KBM-7 (cell line): ENCODE measurements at regions not wholly inside any gene's neighbourhood (a gene's known extent, or its start where the extent isn't known, plus 50 kb on each side); places are given as distances from the start of the nearest gene placed in this dataset.
"Not testable (repeated sequence)": the region's sequence is repeated elsewhere in the genome, so short reads cannot be mapped to it uniquely, and the experiment has no call there.

Experiments used
- DNase-seq: peaks from one replicate; pipeline ENCODE4 v3.0.0-alpha.2; 2015
- in situ Hi-C: fragments of 300-500 bp; cut with MboI; formaldehyde crosslinking; loops from 2 replicates; pipeline ENCODE4 v1.14.3; 2020; ENCODE audit warnings: low sequenced_read_pairs, low pct_unique_long_range_greater_than_20kb, mixed read lengths

DNA sequence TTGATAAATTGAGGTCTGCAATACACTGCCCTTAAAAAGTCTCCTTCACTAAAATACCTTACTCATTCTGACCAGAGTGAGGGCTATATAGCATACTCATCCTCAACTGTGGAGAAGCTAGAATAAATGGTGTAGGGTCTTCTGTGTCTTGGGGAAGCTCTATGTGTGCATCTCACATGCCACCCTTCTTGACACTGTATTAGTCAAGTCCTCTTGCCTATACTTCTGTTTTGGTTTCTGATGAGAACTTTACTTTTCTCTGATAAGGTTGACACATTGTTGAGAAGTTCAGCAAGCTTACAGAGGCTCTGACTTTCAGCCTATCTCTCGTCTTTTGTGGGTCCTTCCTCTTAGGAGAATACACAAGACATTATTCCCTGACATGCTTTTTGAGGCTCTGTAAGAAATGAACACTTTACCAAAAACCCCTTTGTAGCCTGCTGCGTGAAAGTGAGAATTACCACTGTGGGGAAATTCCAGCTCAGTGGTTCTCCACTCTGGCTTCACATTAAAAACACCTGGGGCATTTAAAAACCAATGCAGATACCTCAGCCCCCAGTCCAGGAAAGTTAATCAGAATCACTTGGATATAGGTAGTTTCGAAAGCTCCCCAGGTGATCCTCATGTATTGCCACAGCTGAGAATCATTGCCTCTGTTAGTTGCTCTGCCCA is 372.1 kb upstream of the HS3ST5 start:
- DNase-seq: no peak
- in situ Hi-C loops: no loop called here

DNA sequence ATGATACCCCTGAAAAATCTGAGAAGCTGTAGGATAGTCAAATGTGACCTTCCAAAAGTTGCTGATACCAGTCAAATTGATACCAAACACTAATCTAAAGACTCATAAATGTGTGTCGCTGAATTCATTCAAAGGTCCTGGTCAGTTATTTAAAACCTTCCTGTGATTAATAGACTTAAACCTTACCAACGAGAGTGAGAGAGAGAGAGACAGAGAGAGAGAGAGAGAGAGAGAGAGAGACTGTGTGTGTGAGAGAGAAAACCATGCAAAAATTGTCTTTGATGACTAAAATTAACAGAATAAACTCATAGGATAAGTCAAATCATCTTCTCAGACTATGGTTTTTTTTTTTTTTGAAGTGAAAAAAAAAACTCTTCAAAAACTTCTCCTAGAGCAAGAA is 370.9 kb upstream of the HS3ST5 start:
- in situ Hi-C loops: no loop called here
- no peak for DNase-seq

DNA sequence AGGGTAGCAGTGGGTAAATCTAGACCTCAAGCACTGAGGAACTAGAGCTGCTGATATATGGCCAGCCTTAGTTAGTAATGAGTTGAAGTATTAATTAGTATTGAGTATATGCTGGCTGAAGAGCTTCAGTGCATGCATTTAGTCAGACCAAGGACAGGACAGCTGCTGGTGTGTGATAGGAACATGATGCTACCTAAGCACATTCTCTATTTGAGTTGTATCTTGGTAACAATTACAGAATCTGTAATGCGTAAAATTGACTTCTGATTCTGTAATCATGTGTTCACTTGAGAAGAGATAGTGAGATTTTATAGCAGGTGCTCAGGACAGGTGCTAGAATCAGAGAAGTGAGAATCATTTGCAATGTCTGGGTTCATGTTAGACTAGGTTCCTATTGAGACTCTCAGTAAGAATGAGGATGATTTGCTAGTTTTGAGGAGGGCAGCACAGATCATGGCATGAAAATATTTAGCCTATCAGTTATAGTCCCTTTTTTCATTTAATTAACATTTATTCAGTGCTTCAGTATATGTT is 369.4 kb upstream of the HS3ST5 start:
- DNase-seq: no peak
- in situ Hi-C loops: no loop called here

DNA sequence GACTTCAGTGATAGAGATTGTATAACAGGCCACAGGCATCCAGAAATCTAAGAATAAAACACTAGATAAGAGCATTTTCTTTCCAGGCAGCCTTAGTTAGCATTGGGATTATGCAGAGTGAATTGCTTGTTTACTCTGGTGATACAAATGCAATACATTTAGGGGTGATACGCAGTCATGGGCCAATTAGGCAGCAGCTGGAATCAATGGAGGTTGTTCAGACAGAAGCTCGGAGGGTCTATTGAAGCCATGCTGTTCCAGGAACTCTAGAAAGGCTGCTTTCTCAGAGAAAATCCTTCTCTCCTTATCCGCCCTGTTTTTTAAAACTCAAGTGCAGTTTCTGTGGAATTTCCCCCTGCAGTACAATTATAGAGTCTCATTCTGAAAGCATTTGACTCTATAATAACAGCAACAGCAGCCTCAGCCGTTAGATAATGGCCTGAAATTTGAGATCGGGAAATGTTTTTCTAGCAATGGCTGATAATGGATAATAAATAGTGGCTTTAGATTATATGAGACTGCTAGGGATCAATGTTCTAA is 364.3 kb upstream of the HS3ST5 start:
- DNase-seq: no peak
- in situ Hi-C loops: no loop called here

DNA sequence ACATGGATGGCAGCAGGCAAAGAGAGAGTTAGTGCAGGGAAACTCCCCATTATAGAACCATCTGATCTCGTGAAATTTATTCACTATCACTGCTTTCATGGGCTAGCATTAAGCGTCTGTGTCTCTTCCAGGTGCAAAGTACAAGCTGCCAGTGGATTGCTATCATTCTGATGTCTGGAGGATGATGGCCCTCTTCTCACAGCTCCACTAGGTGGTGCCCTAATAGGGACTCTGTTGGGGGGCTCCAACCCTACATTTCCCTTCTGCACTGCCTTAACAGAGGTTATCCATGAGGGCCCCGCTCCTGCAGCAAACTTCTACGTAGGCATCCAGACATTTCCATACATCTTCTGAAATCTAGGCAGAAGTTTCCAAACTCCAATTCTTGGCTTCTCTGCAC is 347.8 kb upstream of the HS3ST5 start:
- in situ Hi-C loops: no loop called here
- no peak for DNase-seq

DNA sequence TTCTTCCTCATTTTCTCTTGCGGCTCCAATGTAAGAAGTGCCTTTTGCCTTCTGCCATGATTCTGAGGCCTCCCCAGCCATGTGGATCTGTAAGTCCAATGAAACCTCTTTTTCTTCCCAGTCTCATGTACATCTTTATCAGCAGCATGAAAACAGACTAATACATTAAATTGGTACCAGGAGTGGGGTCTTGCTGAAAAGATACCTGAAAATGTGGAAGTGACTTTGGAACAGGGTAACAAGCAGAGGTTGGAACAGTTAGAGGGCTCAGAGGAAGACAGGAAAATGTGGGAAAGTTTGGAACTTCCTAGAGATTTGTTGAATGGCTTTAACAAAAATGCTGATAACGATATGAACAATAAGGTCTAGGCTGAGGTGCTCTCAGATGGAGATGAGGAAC is 316.7 kb upstream of the HS3ST5 start:
- DNase-seq: no peak
- in situ Hi-C loops: no loop called here

DNA sequence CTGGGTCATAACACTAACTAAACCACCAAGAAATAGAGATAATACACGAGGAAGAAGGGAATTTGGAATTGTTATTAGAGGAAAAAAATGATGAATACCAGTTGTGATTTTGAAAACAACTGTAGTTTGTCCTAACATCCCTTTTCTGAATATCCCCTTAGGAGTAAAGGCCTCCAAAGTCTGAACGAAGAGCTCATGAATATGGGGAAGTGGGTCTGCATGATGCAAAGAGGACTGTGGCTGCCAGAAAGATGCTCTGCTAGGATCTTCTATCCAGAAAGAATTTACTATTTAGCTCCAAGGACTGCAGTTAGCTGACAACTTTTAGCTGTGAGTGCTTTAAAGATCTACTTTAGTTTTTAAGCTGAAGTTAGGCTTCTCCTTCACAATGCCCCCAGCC is 308.8 kb upstream of the HS3ST5 start:
- DNase-seq: no peak
- in situ Hi-C loops: no loop called here

DNA sequence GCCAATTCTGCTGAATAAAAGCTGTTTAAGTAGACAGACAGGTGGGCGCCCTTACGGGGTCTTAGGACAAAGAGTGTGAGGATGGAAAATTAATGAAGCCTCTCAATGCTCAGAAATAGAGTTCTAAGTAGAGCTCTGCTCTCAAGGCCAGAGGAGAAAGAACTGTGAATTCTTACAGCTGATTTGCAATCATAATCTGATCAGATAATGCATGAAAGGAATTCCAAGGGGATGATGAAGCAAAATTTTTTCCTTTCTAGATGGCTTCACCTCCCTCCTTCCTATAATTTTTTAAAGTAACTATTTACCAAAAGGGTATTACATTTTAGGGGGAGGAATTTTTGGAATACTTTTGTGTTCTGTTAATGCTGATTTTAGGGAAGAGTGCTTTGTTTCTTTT is 308.1 kb upstream of the HS3ST5 start:
- in situ Hi-C loops: no loop called here
- no peak for DNase-seq

DNA sequence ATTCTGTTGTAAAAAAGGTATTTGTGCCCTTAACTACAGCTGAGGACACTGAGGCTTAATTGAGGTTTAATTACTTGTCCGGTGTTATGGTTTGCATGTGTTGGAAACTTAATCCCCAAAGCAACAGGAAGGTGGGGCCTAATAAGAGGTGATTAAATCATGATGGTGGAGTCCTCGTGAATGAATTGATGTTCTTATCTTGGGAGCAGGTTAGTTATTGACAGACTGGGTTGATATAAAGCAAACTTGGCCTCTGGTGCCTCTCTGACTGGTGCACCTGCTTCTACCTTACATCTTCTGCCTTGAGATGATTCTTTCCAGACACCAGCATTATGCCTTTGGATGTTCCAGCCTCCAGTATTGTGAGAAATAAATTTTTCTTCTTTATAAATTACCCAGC is 306.5 kb upstream of the HS3ST5 start:
- in situ Hi-C loops: no loop called here
- no peak for DNase-seq

DNA sequence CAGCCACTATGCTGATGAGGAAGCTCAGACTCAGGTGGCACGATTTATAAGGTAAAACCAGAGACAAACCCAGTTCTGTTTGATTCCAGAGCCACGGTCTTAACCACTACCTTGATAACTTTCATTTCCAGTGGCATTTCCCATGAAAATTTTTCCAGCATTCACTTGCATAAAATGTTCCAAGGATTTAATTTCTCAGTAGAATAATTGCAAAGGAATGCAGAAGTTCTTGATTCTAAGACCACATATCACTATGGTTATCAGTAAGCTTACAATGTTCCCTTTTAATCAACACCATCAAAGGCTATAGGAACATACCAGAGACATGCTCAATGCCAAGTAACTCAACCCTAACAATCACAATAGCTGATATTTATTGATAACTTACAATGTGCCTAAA is 306.0 kb upstream of the HS3ST5 start:
- DNase-seq: no peak
- in situ Hi-C loops: no loop called here

DNA sequence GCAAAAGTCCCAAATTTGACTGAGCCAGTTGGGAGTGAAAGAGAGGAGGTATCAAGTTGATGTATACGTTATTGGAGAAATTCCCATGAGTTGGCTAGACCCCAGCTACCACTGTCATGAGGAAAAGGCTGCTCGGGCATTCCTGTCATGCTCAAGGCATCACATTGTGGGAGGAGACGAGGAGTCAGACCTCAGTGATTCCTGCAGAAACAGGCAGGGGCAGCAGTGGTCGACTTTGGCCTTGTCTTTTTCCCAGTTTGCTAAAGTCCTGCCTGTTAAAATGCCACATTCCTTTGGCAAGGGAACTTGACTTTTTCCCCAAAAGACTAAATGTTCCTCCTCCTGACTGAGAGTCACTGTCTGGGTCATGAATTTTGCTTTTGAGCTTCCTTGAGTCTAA is 295.5 kb upstream of the HS3ST5 start:
- in situ Hi-C loops: no loop called here
- no peak for DNase-seq

DNA sequence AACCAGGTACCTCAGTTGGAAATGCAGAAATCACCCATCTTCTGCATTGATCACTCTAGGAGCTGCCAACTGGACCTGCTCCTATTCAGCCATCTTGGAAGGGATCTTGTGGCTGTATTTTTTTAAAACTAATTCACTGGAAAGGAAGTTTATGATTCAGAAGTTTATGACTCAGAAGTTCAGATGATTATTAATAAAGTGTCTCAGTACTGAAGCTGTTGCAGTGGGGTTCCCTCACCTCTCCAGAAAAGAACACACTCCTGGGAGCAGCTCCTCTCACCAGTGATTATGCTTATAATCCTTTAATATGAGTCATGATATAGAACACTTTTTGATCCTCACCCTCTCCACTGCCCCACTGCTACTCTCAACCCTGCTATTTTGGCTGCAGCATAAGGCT is 291.2 kb upstream of the HS3ST5 start:
- in situ Hi-C loops: no loop called here
- no peak for DNase-seq

DNA sequence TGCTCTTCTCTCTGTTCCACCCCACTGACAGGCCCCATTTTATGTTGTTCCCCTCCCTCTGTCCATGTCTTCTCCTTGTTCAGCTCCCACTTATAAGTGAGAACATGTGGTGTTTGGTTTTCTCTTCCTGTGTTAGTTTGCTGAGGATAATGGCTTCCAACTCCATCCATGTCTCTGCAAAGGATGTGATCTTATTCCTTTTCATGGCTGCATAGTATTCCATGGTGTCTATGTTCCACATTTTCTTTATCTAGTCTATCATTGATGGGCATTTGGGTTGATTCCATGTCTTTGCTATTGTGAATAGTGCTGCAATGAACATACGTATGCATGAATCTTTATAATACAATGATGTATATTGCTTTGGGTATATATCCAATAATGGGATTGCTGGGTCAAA is 283.4 kb upstream of the HS3ST5 start:
- in situ Hi-C loops, DNase-seq: not testable (repeated sequence)

DNA sequence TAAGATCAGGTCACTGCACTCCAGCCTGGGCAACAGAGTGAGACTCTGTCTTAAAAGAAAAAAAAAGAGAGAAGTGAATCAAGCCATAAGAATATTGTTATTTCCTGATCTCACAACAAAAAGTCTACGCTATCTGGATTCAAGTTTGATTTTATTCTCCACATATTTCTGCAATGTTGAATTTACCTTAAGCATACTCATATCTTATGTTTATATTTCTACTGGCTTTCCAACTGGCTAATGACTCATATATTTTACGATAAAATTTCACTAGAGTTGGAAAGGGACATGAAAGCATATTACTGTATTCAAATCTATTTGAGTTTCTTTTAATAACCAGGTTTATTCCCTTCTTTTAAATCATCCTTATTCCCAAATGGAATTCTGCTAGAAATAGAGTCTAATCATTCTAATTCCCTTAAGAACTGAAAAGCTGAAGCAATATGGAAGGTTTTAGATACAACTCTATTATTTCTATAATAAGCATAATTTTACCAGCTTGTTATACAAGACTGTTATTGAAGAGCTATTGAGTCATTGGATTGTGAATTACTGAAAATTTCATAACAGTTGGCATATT is 276.9 kb upstream of the HS3ST5 start:
- no peak for DNase-seq
- in situ Hi-C loops: no loop called here

DNA sequence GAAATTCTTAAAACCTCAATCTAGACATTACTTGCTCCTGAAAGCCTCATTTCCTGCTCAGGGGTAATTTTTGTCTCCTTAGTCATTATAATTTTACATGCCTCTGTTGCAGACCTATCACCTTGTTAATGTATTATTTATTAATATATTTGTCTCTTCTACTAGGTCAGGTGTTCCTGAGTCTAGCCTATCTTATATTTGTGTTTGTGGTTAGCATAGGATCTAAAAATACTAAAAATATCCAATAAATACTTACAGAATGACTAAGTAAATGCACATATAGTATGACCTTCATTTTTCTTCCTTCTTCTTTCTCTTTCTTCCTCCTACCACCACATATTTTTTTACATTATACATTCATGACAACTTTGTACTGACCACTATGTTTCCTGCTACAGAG is 268.9 kb upstream of the HS3ST5 start:
- DNase-seq: no peak
- in situ Hi-C loops: no loop called here

DNA sequence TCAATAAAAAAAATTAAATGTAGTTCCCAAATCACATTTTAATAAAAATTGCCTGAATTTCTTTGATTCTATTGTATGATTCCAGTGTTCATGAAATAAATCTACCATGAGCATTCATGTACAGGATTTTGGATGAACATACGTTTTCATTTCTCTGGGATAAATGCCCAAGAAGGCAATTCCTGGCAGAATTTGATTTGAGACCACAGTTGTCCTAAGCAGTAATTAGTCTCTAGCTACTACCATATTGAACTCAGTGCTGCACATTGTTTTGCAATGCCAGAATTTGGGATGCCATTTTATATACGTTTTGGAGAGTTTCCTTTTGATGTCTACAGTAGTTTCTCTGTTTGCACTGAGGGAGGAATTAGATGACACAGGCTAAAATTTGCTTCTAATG is 265.3 kb upstream of the HS3ST5 start:
- DNase-seq: no peak
- in situ Hi-C loops: no loop called here

DNA sequence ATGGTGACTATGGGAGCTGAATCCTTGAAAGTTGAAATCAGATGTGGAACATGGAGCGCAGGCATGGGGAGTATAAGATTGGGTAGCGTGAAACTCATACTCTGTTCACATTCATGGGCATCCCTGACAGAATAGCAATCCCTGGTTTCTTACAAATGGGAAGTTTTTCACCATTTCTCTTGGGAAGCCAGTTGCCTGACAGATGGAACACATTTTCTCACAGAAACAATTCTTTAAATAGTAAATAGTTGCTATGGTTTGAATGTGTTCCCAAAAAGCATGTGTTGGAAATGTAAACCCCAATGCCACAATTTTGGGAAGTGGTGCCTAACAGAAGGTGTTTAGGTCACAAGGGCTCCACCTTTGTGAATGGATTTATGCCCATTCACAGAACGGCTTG is 262.8 kb upstream of the HS3ST5 start:
- in situ Hi-C loops: no loop called here
- no peak for DNase-seq

DNA sequence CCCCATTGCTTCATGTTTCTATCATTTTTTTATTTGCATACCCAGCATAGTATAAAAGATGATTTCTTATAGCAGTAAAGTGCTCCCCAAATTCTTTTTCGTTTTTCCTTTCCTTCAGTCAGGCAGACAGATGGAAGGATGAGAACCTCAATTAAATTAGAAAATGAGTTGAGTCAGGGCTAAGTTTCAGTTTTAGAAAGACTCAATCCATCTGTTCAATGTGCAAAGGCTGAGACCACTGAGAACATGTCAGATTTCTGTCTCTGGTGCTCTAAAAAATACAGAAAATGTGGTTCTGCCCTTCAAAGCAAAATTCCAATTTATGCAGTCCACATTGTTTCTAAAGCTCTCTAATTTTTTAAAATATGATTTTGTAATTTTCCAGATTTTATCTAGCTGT is 257.6 kb upstream of the HS3ST5 start:
- no peak for DNase-seq
- in situ Hi-C loops: no loop called here

DNA sequence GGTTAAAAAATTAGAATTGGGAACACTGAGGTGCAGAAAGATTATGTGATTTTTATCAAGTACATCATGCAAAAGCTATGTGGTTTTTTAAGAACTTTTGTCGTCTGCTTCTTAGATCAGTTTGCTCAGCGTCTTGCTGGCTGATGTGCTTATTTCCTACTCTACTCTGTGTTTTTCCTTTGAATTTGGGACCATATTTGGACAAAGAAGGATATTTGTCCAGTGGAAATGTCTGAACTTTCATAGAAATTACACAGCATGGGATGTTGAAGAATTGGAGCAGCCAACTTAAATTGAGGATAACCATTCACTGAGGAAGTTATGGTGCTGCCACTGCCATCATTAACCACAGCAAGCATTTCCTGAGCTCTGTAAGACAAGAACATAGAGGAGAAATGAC is 252.8 kb upstream of the HS3ST5 start:
- in situ Hi-C loops: no loop called here
- DNase-seq: no peak

DNA sequence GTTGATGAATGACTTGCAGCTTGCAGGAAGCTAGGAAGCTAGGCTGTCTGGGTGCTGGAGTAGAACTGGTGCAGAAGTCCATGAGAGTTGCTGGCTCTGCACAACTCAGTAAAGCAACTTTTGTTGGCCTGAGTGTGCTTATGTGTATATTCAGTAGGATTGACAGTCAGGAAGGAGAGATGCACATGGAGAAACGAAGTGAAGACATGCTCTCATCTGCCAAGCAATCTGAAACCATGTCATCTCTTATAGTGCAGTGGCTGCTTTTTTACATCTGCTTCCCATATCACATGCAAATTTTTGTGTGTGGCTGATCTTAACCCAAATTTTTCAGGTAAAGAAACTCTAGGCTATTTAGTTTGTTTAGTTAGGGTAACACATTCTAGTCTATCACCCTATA is 252.4 kb upstream of the HS3ST5 start:
- in situ Hi-C loops: no loop called here
- DNase-seq: no peak

DNA sequence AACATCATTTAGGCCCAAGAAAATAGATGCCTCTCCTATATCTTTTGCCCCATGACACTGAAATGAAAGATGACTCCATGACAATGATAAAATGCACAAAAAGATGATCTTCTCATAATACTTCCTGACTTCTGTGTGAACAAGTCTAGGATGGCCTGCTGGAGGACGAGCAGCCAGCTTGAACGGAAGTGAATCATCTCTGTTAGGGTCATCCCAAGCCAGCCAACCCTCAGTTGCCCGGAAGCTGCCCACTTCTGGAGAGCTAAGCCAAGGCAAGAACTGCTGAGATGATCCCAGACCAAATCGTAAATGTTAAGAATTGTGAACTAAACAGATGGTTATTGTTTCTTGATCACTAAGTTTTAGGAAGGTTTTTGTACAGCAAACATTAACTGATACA is 249.7 kb upstream of the HS3ST5 start:
- in situ Hi-C loops: no loop called here
- no peak for DNase-seq
